A673 (cell line): ENCODE measurements at regions not wholly inside any gene's neighbourhood (a gene's known extent, or its start where the extent isn't known, plus 50 kb on each side); places are given as distances from the start of the nearest gene placed in this dataset.
A peak's percentile ranks its signal among the peaks of the same experiment; 100 is the strongest.

Source experiments
- EZH2 ChIP-seq: fragments of 200-600 bp; sonication (generic); IDR thresholded peaks from 2 replicates; pipeline ENCODE4 v1.6.1; 2017; ENCODE audit warnings: borderline replicate concordance, low read depth, mild to moderate bottlenecking, mixed read lengths, antibody characterized with exemption, low read length; ENCODE audit not compliant: poor library complexity, severe bottlenecking
- TF ChIP-seq, protein P1 (sequence below): fragments of 300-800, 200-600 bp; sonication (generic); conservative IDR thresholded peaks from 2 replicates; pipeline ENCODE4 v1.5.1; 2017; ENCODE audit warnings: low read depth, mild to moderate bottlenecking, antibody characterized with exemption, low read length, moderate library complexity, mixed read lengths

DNA sequence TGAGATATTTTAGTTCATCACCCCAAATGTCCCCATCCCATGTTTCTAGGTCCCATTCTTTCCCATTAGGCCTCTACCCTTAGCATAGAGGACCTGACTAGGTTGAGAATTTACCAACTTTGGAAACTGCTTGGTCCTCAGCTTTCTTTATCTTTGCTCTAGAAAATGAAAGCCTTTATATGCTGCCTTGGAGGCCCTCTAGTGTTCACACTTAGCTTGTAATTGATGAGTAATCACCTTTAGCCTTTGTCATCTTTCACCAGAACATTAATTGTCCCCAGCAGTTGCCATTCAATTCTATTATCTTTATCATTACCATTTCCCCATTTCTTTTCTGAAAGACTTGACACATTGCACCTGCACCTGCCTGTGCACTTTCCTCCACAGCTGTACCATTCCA is 589.2 kb upstream of the NR3C2 start:
- TF ChIP-seq, protein P1, sequence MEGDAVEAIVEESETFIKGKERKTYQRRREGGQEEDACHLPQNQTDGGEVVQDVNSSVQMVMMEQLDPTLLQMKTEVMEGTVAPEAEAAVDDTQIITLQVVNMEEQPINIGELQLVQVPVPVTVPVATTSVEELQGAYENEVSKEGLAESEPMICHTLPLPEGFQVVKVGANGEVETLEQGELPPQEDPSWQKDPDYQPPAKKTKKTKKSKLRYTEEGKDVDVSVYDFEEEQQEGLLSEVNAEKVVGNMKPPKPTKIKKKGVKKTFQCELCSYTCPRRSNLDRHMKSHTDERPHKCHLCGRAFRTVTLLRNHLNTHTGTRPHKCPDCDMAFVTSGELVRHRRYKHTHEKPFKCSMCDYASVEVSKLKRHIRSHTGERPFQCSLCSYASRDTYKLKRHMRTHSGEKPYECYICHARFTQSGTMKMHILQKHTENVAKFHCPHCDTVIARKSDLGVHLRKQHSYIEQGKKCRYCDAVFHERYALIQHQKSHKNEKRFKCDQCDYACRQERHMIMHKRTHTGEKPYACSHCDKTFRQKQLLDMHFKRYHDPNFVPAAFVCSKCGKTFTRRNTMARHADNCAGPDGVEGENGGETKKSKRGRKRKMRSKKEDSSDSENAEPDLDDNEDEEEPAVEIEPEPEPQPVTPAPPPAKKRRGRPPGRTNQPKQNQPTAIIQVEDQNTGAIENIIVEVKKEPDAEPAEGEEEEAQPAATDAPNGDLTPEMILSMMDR, result peak; percentile 65
- no peak for TF ChIP-seq EZH2
